ENCODE measurements at regions not wholly inside any gene's neighbourhood (a gene's known extent, or its start where the extent isn't known, plus 50 kb on each side); places are given as distances from the start of the nearest gene placed in this dataset.

- H3K27me3 ChIP-seq (ENCODE audit: control insufficient read depth, insufficient read depth, low read length): no peaks in the 10 kb centered on the region
- no peak overlapping the region for H3K4me2 ChIP-seq (ENCODE audit: low read length)
- no peak overlapping the region for H2AFZ ChIP-seq
- TF ChIP-seq, protein P1, sequence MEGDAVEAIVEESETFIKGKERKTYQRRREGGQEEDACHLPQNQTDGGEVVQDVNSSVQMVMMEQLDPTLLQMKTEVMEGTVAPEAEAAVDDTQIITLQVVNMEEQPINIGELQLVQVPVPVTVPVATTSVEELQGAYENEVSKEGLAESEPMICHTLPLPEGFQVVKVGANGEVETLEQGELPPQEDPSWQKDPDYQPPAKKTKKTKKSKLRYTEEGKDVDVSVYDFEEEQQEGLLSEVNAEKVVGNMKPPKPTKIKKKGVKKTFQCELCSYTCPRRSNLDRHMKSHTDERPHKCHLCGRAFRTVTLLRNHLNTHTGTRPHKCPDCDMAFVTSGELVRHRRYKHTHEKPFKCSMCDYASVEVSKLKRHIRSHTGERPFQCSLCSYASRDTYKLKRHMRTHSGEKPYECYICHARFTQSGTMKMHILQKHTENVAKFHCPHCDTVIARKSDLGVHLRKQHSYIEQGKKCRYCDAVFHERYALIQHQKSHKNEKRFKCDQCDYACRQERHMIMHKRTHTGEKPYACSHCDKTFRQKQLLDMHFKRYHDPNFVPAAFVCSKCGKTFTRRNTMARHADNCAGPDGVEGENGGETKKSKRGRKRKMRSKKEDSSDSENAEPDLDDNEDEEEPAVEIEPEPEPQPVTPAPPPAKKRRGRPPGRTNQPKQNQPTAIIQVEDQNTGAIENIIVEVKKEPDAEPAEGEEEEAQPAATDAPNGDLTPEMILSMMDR (IDR thresholded peaks at IDR 0.05): no peak
- no peaks in the 10 kb centered on the region for H3K36me3 ChIP-seq (ENCODE audit: control insufficient read depth, insufficient read depth, low read length)
- H3K4me1 ChIP-seq: no peaks in the 10 kb centered on the region
- no peaks in the 10 kb centered on the region for H3K79me2 ChIP-seq
- no peaks in the 10 kb centered on the region for H3K9me3 ChIP-seq (ENCODE audit: control insufficient read depth, low read length)
- no peak overlapping the region for H3K4me3 ChIP-seq (ENCODE audit: low read depth, low read length)
- H3K27ac ChIP-seq: no peak overlapping the region
- H3K9ac ChIP-seq: no peak overlapping the region
Measured at GRCh38 chr5:8188874-8189565, 320.1 kb downstream of the MTRR start.

DNA sequence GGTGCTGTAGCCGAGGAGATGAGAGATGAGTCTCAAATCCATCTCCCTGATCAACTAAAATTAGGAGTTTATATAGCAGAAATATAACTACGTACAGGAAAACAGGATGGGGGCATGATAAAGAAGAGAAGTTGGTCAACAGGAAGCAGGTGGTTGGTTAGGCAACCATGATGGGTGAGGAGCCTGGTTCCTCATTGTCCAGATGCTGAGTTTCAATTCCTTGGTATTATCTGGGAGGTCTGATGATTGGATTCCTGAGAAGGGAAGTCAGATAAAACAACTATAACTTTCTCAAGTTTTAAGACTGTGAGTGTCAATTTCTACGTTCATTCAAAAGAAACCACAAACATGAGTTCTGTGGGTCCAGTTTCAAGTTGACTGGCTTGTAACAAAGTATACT lies 323.9 kb downstream of the MTRR start:
- H3K36me3 ChIP-seq (ENCODE audit: control insufficient read depth, insufficient read depth, low read length): no peaks in the 10 kb centered on the region
- H3K27me3 ChIP-seq (ENCODE audit: control insufficient read depth, insufficient read depth, low read length): no peaks in the 10 kb centered on the region
- H3K4me2 ChIP-seq (ENCODE audit: low read length): no peak overlapping the region
- H3K9me3 ChIP-seq (ENCODE audit: control insufficient read depth, low read length): no peaks in the 10 kb centered on the region
- no peak overlapping the region for H3K27ac ChIP-seq
- no peak overlapping the region for H2AFZ ChIP-seq
- H3K79me2 ChIP-seq: no peaks in the 10 kb centered on the region
- H3K9ac ChIP-seq: no peak overlapping the region
- H3K4me3 ChIP-seq (ENCODE audit: low read depth, low read length): no peak overlapping the region
- no peaks in the 10 kb centered on the region for H3K4me1 ChIP-seq
- TF ChIP-seq, protein P1 (IDR thresholded peaks at IDR 0.05): no peak

GRCh38 chr5:8196061-8196460 lies 327.1 kb downstream of the MTRR start:
- no peak overlapping the region for H2AFZ ChIP-seq
- TF ChIP-seq, protein P1 (IDR thresholded peaks at IDR 0.05): no peak
- no peaks in the 10 kb centered on the region for H3K79me2 ChIP-seq
- no peak overlapping the region for H3K9ac ChIP-seq
- H3K27ac ChIP-seq: no peak overlapping the region
- no peak overlapping the region for H3K4me2 ChIP-seq (ENCODE audit: low read length)
- no peak overlapping the region for H3K4me3 ChIP-seq (ENCODE audit: low read depth, low read length)
- H3K27me3 ChIP-seq (ENCODE audit: control insufficient read depth, insufficient read depth, low read length): no peaks in the 10 kb centered on the region
- H3K9me3 ChIP-seq (ENCODE audit: control insufficient read depth, low read length): no peaks in the 10 kb centered on the region
- H3K36me3 ChIP-seq (ENCODE audit: control insufficient read depth, insufficient read depth, low read length): no peaks in the 10 kb centered on the region
- no peaks in the 10 kb centered on the region for H3K4me1 ChIP-seq

DNA sequence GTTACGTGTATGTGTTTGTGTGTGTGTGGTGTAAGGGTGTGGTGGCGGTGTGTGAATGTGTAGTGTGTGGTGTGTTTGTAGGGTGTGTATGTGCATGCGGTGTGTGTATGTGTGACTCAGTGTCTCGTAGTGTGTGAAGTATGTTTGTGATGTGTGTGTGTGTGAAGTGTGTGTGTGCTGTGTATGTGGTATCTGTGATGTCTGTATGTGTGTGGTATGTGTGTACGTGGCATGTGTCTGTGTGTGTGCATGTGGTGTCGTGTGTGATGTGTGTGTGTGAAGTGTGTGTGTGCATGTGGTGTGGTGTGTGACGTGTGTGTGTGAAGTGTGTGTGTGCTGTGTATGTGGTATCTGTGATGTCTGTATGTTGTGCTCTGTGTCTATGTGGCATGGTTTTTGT lies 339.4 kb downstream of the MTRR start:
- Histone ChIP-seq H3K36me3 (ENCODE audit: control insufficient read depth, insufficient read depth, low read length) (no peaks in the 10 kb centered on the region), H3K9me3 (ENCODE audit: control insufficient read depth, low read length) (no peaks in the 10 kb centered on the region), H3K4me1 (no peaks in the 10 kb centered on the region), H3K4me3 (ENCODE audit: low read depth, low read length) (no peak overlapping the region), H3K4me2 (ENCODE audit: low read length) (no peak overlapping the region), H3K27ac (no peak overlapping the region), H3K27me3 (ENCODE audit: control insufficient read depth, insufficient read depth, low read length) (no peaks in the 10 kb centered on the region), H2AFZ (no peak overlapping the region), H3K79me2 (no peaks in the 10 kb centered on the region), H3K9ac (no peak overlapping the region)
- TF ChIP-seq, protein P1 (IDR thresholded peaks at IDR 0.05): no peak

DNA sequence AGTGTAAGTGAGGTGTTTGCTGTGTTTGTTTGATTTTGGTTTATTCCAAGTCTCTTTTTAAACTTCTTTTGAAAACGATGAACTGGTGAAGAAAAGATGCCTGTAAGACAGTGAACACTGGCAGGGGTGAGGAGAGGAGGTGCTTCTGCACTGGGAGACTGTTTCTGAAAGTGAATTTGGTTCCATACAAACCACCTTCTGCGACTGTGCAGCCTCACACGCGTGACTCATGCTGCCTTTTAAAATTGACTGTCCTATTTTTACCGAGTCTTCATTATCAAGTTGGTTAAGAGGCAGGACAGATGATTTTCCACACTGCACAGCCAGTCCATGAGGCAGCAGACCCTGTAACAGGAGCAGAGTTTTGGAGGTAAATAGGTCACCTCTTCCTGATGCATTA lies 340.6 kb downstream of the MTRR start:
- no peaks in the 10 kb centered on the region for H3K79me2 ChIP-seq
- H2AFZ ChIP-seq: no peak overlapping the region
- no peak overlapping the region for H3K4me2 ChIP-seq (ENCODE audit: low read length)
- no peaks in the 10 kb centered on the region for H3K4me1 ChIP-seq
- H3K9me3 ChIP-seq (ENCODE audit: control insufficient read depth, low read length): no peaks in the 10 kb centered on the region
- H3K9ac ChIP-seq: no peak overlapping the region
- no peaks in the 10 kb centered on the region for H3K36me3 ChIP-seq (ENCODE audit: control insufficient read depth, insufficient read depth, low read length)
- H3K27me3 ChIP-seq (ENCODE audit: control insufficient read depth, insufficient read depth, low read length): no peaks in the 10 kb centered on the region
- TF ChIP-seq, protein P1 (IDR thresholded peaks at IDR 0.05): no peak
- H3K4me3 ChIP-seq (ENCODE audit: low read depth, low read length): no peak overlapping the region
- no peak overlapping the region for H3K27ac ChIP-seq

Measured in parathyroid adenoma (tissue), 2 donors.